ENCODE measurements at regions not wholly inside any gene's neighbourhood (a gene's known extent, or its start where the extent isn't known, plus 50 kb on each side); places are given as distances from the start of the nearest gene placed in this dataset.

- TF ChIP-seq NFIC (IDR thresholded peaks at IDR 0.05) (no peak), USF1 (IDR thresholded peaks at IDR 0.05) (no peak), YY1 (IDR thresholded peaks at IDR 0.05; ENCODE audit: low read depth) (no peak)
Observed at GRCh38 chr2:65638443-65638842, 206.0 kb upstream of the SPRED2 start.
